NCI-H82 treated with DMSO at 0.1 percent for 48 hours (cell line): ENCODE measurements at regions not wholly inside any gene's neighbourhood (a gene's known extent, or its start where the extent isn't known, plus 50 kb on each side); places are given as distances from the start of the nearest gene placed in this dataset.

Experiments
- DNase-seq: peaks from one replicate; lab custom pipeline; 2025; ENCODE audit not compliant: unreplicated experiment; lab: John Stamatoyannopoulos, UW

- DNase-seq = no peak
These were observed 464.7 kb upstream of the CELF2 start for GRCh38 chr10:10552948-10553347.

- no peak for DNase-seq
These were observed 453.4 kb upstream of the CELF2 start for GRCh38 chr10:10564081-10564794.

DNA sequence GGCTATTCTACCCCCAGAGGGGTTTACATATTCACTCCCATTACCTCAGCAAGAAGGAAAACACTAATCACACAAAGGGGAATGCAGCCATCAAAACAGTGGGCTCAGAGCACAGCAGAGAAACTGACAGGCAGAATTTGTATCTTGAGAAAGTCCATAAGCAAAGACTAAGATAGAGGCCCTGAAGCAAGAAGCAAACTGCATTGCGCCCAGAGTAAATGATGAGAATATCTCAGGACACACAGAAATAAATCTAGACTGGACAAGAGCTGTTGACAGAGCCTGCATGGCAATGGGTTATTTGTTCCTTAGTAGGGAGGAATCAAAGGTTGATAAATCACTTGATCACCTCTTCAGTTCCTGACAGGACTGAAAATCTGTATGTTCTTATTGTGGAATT is 440.7 kb upstream of the CELF2 start:
- DNase-seq = no peak

DNA sequence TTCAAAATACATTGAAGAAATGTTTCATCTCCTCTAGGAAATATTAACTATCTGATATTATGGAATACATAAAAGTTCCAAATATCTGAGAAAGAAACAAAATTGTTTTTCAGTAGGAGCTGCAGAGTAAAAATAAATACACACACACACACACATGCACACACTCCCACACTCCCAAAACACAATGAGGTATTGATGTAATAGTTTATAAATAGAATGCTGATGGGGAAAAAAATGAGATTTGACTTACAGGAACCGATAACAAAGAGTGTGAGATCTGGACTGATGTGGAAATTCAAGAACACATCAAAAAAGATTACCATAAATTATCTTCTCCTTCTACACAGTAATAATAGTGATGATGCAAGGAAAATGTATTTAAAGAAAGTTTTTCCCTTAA is 438.0 kb upstream of the CELF2 start:
- no peak for DNase-seq

DNA sequence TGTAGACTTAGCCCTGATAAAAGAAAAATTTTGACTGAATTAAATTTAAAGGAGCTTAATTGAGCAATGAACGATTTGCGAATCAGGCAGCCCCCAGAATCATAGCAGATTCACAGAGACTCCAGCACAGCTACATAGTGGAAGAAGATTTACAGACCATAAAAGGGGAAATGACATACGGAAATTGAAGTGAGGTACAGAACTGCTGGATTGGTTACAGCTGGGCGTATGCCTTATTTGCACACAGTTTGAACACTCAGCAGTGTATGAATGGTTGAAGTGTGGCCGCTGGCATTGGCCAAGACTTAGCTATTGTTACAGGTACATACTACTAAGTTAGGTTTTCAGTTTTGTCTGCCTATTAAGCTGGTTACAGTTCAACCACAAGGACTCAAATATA is 433.5 kb upstream of the CELF2 start:
- no peak for DNase-seq

DNA sequence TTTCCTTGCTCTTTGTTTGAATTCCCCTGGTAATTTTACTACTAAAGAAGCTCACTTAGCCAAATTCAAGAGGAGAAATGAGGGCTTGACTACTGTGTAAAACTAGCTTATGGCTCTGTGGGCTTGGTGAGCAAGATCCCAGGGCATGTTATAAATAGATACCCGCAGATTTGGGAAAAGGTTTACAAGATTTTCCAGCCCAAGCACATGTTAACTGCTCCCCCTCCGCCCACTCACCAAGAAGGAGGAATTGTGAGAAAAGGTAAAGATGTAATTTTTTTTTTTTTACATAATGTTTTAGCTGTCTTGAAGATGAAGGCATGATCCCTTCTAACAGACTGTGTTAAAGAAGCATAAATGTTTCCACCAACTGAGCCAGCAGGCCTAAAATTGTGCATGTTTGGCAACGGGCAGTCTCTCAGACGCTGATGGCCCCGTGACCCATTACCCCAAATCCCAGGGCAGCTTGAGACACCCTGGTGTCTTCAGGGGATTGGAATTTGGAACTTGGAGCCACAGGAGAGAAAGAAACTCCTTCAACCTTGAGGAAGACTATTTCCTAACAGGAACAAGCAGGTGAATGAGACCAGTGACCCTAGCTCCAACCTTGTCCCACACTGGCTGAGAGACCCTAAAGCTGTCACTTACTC is 429.8 kb upstream of the CELF2 start:
- DNase-seq = no peak

- no peak for DNase-seq
These were observed 427.9 kb upstream of the CELF2 start for GRCh38 chr10:10589540-10590303.

DNA sequence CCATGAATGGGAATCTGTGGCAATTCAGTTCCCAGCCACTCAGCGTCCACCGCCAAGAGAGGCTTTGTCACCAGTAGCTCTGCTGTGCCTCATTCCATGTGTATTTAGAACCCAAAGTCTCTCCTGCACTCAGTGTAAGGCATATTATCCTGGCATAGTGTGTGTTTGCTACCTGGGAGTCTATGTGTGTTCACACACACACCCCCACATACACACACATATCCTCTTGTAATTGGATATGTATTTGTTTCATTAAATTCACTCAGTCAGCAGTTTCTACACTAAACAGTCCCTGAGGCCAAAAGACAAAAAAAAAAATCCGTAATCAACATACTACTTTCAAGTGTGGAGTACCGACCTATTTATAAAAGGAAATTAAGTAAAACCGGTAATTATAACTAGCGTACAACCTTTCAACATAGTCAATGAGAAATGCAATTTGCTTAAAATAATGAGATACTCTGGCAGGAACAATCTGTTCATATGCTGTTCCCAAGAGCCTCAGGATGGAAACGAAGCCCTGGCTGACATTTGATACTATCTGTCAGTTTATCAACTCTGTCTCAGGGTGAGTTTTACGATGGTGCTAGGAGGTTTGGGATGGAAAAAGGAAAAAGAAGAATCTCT is 425.8 kb upstream of the CELF2 start:
- DNase-seq = peak; percentile 24

GRCh38 chr10:10596256-10596655 is 421.4 kb upstream of the CELF2 start:
- no peak for DNase-seq

DNA sequence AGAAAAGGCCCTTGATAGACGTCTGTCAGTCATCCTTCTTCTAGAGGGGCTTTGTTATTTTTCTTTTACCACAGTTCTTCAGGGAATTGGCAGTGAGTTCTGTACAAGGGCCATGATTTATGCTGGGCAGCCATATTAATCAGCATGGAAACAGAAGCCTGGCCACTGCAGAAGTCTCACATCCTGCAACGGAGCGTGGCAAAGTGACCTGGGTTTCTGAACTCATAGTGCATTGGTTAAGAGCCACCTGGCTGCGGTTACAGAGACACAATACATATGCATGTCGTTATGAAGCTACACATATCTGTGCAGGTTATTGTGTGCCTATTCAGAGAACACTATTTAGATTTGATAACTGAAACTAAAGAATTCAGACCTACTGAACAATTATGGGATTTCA is 419.4 kb upstream of the CELF2 start:
- no peak for DNase-seq

DNA sequence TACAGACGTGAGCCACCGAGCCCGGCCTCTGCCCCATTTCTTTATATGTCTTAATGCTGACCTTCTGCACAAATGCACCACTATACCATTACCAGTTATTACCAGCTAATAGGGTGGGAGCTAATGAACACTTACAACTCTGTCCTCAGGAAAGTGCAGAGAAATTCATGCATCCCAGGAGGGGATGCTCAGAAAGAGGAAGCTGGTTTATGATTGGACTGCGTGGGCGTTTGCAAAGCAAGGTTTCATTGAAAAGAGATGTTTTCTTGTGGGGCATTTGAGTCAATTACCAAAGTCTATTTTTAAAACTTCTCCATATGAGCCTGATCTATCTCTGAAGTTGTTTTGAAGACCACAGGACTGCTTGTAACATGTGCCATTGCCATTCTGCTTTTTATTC is 417.7 kb upstream of the CELF2 start:
- no peak for DNase-seq

GRCh38 chr10:10605551-10606081 is 412.1 kb upstream of the CELF2 start:
- no peak for DNase-seq

GRCh38 chr10:10609379-10609955 is 408.2 kb upstream of the CELF2 start:
- DNase-seq = peak; percentile 98

DNA sequence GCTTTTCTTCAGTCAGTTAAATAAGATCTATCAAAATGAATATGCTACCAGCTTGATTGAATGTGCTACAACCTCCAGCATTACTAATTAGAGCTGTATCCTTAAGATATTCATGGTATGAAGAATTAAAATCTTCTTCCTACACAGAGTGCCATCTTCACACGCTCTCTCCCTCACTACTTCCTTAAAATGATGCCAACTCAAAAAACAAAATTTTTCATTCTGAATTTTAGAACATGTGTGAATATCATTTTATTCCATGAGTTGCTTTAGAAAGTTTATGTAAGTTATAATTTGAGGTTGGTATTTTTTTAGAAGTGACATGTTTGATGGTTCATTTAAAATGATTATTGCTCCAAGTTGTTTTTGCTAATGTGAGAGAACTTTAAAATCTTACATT is 407.5 kb upstream of the CELF2 start:
- no peak for DNase-seq

DNA sequence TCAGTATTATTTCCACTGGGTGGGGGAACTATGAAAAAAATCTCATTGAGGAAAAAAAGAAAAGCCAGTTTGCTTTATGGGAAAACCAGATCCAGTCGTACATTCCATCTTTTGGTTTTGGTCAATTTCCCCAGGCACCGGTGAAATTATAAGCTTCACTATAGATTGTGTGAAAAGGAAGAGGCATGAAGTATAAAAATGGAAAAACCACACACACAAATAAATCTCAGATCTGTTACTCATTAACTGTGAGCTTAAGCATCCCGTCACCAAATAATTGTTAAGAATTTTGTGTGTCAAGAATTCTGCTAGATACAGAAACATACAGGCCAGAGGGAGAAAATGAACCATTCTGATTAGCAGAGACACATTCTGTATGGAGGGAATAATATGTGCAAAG is 405.5 kb upstream of the CELF2 start:
- DNase-seq = no peak

DNA sequence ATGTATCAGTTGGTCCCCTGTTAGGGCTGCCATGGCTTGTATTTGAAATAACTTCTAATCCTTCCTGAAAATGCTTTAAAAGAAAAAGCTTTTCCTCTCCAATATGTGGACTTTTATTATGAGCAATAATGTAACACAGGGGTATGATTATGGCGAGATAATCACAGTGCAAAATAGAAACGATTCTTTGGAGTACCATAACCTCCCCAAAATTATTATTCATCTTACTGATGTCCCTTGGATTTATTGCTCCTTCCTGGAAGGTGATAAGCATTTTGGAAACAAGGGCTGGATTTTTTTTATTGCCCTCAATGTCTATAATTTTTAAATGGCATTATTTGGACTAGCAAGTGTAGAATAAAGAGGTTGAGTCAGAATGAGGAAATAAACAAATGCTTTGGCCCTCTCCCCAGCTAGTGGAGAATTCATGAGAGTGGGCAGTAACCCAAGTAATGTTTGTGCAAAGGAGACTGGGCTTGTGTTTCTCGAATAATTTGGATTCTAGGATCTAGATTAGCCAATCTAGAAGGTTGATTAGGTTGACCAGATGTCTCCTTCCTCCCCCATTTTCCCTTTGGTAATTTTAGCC is 403.9 kb upstream of the CELF2 start:
- DNase-seq = no peak

GRCh38 chr10:10617686-10618085 is 400.0 kb upstream of the CELF2 start:
- DNase-seq = peak; percentile 4

DNA sequence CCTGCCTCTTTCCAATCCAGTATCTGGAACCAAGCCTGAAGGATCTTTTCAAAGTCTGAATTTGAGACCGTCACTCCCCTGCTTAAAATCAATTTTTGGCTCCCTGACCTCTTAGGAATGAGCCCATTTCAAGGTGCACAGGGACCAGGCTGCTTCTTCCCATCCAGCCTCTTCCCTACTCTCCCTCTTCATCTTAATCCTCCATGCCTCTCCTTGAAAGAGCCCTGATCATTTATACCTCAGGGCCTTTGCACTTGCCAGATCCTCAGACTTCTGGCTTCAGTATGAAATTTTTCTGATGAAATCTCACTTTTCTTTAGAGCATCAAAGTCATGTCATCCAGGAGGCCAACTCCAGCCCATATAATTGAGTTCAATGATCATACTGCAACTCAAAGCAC is 399.5 kb upstream of the CELF2 start:
- no peak for DNase-seq

- DNase-seq = no peak
These were observed 393.6 kb upstream of the CELF2 start for GRCh38 chr10:10623958-10624566.

DNA sequence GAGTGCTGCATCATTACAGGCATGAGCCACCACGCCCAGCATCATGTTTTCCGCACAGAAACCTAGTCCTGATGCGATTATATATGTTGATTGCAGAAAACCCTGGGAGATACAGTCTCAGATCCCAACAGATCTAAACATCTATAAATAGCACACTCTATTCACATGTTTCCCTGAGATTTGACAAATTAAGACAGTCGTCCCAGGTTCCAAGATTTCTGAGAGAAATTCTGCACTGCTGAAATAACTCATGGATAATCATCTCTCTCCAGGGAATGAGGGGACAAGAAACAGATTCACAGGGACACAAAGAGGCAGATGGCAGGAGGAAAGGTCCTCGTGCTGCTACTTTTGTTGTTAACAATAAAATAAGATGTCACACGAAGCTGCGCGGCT is 393.1 kb upstream of the CELF2 start:
- DNase-seq = no peak
